NCI-H2081 (cell line): ENCODE measurements at regions not wholly inside any gene's neighbourhood (a gene's known extent, or its start where the extent isn't known, plus 50 kb on each side); places are given as distances from the start of the nearest gene placed in this dataset.

Experiments used
- DNase-seq, 2 experiments: peaks; one replicate each; lab custom pipeline; 2025; lab: John Stamatoyannopoulos, UW

DNA sequence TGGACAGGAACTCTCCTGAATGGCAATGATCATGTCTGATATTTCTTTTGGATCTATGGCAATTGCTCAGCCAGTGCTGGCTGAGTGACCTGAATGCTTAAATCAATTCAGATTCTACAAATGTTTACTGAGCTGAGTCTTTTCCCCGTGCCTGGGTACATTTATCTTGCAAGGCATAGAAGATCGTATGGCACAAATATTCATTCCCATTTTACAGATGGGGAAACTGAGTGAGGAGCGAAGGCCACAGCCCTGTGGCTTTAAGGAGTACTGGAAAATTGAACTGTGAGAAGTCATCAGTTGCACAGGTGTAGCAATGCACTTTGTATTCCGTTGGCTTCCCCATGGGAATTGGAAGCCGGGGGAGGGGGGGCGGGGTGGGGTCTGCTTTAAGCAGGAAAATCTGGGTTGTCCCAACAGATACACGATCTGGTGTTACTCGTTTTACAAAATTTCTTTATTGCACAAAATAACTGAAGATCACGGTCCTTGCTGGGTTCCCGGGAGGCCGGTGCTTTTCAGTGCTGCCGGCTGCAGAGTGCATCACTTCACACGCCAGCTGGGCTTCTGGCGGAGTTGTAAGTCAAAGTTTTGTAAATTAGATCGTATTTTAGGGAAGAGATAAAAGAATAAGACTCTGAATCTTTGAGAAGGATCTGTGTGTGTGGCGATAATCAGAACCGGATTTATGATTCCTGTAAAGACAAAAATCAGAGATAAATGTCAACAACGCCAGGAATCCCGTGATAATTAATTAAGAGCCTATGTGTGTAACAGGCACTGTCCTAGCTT lies 75.0 kb upstream of the MAP1LC3B2 start:
- DNase-seq = no peak

DNA sequence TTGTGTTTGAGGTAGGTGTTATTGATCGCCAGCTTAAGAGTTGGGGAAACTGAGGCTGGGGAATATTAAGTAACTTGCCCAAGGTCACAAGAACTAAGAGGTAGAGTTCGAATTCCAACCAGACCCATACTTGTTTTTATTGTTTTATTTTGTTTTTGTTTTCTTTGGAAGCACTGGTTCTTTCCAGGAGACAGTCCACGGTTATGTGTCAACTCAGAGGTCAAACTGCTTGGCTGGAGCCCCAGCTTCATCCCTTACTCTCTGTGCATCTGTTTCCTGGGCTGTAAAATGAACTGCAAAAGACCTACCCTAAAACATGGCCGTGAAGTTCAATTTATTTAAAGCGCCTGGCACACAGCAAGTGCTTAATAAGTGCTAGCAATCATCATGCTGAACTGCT lies 74.4 kb upstream of the MAP1LC3B2 start:
- no peak for DNase-seq

DNA sequence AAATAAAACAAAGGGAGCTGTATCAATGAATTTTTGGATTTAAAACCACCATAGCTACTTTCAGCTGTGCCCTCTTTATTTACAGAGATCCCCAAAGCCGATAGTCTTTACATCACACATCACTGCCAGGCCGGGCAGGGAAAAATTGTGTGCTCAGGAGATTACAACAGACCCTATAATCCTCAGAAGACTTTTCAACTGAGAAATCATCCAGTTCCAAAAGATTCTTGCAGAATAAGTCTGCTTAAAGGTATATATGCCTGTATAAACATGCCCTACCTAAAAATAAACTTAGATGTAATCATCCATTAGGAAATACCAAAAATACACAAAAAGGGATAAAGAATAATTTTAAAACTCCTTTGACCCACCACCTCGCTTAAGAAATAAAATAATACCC lies 70.1 kb upstream of the MAP1LC3B2 start:
- no peak for DNase-seq

DNA sequence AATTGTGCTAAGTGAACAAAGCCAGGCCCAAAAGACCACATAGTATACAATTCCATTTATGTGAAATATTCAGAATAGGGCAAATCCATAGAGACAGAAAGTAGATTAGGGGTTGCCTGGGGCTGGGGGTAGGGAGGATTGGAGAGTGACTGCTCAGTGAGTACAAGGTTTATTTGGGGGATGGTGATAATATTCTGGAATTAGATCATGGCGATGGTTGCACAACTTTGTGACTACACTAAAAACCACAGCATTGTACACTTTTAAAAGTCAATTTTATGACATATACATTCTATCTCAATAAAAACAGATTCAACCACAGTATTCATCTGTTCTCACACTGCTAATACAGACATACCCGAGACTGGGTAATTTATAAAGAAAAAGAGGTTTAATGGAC lies 68.7 kb upstream of the MAP1LC3B2 start:
- no peak for DNase-seq

DNA sequence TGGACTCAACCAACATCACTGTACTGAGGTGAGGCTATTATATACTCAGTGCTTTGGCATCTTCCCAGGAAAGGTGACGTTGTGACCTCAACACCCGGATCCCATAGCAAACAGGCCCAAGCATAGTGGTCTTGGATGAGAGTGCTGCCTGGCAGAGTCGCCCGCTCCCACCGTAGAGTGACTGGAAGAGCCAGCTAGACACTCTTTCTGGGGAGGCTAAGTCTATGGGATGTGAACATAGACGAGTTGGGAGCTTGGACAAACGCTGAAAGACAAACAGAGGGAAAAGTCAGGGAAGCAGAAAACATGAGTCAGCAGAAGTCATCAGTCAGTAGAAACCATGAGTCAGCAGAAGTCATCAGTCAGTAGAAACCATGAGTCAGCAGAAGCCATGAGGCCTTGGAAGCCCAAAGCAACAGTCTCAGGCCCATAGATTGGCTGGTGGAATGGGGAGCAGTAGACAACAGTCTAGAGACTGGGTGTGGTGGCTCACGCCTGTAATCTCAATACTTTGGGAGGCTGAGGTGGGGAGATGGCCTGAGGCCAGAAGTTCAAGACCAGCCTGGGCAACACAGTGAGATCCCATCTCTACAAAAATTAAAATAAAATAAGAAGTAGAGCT lies 66.4 kb upstream of the MAP1LC3B2 start:
- no peak for DNase-seq

DNA sequence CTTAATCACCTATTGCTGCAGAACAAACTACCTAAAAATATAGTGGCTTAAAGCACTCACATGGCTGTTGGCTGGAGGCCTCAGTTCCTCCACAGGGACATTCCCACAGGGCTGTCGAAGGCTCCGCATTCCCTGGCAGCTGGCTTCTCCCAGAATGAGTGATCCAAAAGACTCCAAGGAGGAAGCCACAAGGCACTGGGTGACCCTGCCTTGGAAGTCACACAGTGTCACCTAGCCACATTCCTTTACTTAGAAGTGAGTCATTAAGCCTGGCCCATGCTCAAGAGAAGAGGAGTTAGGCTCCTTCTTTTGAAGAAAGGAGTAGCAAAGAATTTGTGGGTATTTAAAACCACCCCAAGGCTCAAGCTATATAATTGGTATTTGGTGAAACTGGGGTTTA lies 63.9 kb upstream of the MAP1LC3B2 start:
- DNase-seq = no peak

DNA sequence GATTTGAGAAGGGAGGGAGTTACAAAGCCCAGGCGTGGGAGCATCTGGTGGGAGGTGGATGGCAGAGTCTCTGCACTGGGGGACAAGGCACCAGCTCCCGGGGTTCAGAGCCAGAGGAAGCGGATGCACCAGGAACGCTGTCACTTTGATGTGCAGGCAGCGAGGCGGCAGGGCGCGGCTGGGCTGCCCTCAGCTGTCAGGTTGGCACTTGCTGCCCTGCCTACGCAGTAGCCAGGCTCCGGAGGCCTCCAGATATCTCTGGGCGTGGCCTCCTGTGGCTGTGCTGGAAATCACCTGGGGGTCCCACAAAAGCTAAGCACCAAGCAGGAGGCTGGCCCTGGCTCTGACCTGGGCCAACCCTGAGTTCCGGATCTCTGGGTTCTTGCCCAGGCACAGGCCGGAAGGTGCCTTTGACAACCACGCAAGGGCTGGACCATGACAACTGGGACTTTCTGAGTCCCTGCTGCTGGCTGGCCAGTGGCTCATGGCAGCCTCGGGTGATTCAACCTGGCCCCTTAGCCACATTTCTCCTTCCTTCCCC lies 62.1 kb upstream of the MAP1LC3B2 start:
- DNase-seq = no peak

DNA sequence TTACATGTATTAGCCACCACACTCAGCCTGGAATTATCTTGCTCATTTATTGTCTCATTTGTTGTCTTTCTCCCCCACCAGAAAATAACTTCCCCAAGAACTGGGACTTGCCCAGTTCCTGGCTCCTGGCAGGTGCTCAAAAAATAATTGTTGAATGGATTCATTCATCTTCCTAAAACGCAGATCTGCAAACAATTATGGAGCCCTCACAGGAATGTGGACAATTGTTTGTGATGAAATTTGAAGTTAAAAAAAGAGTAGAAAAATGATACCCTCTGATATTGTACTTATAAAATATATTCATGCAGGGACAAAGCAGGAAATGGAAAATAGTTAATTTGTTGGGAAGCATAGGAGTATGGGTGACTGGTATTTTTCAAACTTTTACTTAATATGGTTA lies 60.7 kb upstream of the MAP1LC3B2 start:
- DNase-seq = no peak

DNA sequence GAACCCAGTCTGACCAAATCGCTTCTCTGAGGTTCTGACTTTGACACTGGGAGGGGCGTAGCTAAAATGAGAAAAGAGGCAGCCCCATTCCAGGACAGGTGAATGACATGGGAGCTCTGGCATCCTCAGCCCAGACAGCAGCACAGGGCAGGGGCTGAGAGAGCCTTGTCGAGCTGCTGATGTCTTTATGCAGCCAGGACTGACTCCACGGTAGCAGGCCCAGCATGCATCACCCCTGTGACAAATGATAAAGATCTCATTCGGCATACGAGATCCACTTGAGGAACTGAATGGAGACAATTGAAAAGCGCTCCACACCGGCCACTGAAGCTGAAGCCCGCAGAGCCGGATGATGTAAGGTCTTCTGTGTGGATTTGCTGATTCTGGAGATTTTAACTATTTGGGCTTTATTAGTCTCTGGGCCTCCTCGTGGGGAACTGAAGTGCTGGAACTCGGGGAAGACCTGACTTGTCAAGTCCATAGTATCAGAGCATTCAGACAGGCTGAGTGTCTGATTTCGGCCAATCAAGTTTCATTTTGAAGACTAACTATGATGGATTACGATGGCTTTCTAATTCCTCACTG lies 56.9 kb upstream of the MAP1LC3B2 start:
- DNase-seq = no peak

DNA sequence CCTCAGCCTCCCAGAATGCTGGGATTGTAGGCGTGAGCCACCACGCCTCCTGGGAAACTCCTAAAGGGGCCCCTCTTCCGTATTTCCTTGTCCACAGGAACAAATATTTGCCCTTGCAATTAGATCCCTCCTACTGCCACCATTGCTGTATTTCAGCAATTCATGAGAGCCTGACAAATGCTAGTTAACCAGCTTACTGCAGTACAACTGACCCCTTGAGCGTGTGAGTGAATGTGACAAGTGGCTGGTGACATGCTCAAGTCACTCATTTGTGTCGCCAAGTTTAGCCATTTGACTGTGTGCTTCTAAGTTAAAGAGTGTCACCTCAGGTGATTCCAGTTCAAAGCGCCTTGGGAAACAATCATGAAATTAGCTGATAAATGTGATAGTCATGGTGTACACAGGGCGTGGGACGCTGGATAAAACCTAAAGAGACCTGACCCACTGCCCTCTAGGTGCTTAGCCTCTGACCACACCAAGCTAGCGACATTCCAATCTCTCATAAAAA lies 56.1 kb upstream of the MAP1LC3B2 start:
- DNase-seq = no peak

DNA sequence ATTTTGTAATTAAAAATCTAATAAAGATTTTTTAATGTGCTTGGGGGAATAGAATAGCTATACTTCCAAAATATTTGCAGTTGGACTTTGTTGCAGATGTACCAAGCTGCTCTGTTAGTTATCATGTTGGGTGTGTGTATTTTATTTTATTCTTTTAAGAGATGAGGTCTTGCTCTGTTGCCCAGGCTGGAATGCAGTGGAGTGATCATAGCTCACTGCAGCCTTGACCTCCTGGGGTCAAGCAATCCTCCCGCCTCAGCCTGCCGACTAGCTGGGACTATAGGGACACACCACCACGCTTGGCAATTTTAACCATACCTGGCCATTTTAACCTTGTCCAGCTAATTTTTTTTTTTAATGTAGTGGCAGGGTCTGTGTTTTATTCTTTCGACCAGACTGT lies 54.7 kb upstream of the MAP1LC3B2 start:
- DNase-seq = no peak

DNA sequence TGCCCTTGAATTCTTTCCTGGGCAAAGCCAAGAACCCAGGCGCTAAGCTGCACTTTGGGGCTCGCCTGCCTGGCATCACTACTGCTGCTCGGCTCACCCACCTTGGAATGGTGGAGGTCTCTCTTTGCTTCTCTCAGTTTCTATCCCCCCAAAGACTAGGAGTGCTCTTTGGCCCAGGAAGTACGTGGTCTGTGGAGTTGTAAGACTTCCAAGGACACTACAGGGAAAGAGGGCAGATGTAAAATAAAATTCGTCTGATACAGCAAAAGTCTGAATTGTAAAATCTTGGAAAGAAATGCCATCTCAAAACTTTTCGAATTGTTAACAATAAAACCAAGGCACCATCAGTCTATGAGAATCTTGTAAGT lies 52.5 kb upstream of the MAP1LC3B2 start:
- DNase-seq = no peak

DNA sequence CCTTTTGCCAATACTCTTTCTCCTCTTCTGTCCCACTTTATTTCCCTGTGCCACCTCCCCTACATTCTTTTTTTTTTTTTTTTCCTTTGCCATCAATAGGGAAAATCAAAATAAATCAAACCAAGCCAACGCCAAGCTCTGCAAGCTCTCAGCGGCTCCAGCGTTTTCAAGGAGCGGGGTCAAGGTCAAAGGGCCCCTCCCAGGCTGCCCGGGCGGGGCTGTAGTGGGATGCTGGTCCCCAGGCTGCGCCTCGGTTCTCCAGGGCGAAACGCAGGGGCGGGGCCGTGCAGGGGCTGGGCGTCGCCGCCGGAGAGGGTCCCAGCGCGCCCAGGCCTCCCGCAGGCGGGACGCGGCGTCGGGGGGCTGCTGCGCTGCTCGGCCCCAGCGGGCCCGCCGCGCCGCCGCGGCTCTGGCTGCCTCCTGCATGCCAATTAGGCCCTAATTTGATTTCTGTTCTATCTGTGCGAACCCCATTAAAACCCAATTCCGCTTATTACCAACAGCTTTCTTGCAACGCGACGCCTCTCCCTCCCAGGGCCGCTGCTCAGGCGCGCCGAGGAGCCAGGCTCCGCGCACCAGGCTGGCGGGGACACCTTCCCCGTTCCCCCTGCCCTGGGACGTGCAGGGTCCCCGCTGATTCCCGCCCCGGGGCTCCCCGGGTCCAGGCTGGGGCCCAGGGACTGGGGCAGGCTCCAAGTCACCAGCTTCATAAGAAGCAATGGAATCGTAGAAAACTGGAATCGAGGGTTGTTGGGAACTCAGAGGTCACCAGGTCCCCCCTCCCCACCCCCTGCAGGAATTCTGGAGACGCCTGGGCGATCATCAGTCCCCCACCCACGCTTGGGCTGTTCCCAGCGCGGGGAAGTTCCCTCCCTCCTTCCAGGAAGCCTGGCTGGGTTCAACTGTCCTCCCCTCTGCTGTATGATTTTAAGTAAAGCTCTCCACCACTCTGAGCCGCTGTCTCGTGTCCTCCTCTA lies 50.7 kb upstream of the MAP1LC3B2 start:
- no peak for DNase-seq
